Activated CD8-positive, alpha-beta memory T cell treated with anti-CD3 and anti-CD28 coated beads for 36 hours (primary cell): ENCODE measurements at regions not wholly inside any gene's neighbourhood (a gene's known extent, or its start where the extent isn't known, plus 50 kb on each side); places are given as distances from the start of the nearest gene placed in this dataset.

Experiments used
- CTCF ChIA-PET: fragments of 350-600 bp; sonication (Branson Sonifier 250); formaldehyde crosslinking; loops from one replicate; lab custom pipeline; 2021; ENCODE audit warnings: antibody characterized with exemption; lab: Charles Lee
- POLR2A ChIA-PET: fragments of 350-600 bp; sonication (Branson Sonifier 250); formaldehyde crosslinking; loops from one replicate; lab custom pipeline; 2021; ENCODE audit warnings: antibody characterized with exemption; lab: Charles Lee

- POLR2A ChIA-PET: no interaction called here
- CTCF ChIA-PET: no interaction called here
Observed at GRCh38 chr13:32947411-32948276, 68.6 kb upstream of the KL start.

- ChIA-PET POLR2A (no interaction called here), CTCF (no interaction called here)
Observed at GRCh38 chr13:32949820-32950219, 66.4 kb upstream of the KL start.

GRCh38 chr13:32951580-32951979 is 64.6 kb upstream of the KL start:
- CTCF ChIA-PET: no interaction called here
- POLR2A ChIA-PET: no interaction called here

GRCh38 chr13:32955881-32956594 is 60.2 kb upstream of the KL start:
- ChIA-PET POLR2A (no interaction called here), CTCF (interaction anchor here (0.6 to 0.7 kb wide), 2 partner anchors 18 to 140 kb away, joined by 3 read pairs; no protein-coding TSS in a partner anchor)

GRCh38 chr13:32956595-32956933 is 59.7 kb upstream of the KL start:
- CTCF ChIA-PET: no interaction called here
- POLR2A ChIA-PET: no interaction called here

GRCh38 chr13:32960626-32961025 is 55.6 kb upstream of the KL start:
- POLR2A ChIA-PET: no interaction called here
- CTCF ChIA-PET: no interaction called here

- ChIA-PET CTCF (no interaction called here), POLR2A (no interaction called here)
Observed at GRCh38 chr13:32961724-32962123, 54.5 kb upstream of the KL start.

GRCh38 chr13:32962342-32962741 is 53.9 kb upstream of the KL start:
- ChIA-PET CTCF (no interaction called here), POLR2A (no interaction called here)

GRCh38 chr13:32964987-32965386 is 51.2 kb upstream of the KL start:
- POLR2A ChIA-PET: no interaction called here
- CTCF ChIA-PET: no interaction called here
